Hematopoietic multipotent progenitor cell treated with erythropoietin and hydrocortisone succinate and interleukin-3 and kit ligand, for 8 days (in vitro differentiated cells): ENCODE measurements at regions not wholly inside any gene's neighbourhood (a gene's known extent, or its start where the extent isn't known, plus 50 kb on each side); places are given as distances from the start of the nearest gene placed in this dataset.
A peak's percentile ranks its signal among the peaks of the same experiment; 100 is the strongest.
"Not testable (repeated sequence)": the region's sequence is repeated elsewhere in the genome, so short reads cannot be mapped to it uniquely, and the experiment has no call there.

ENCODE experiments used
- DNase-seq: peaks from one replicate; pipeline ENCODE4 v3.0.0-alpha.2; 2015

GRCh38 chr9:135343837-135344522 is 135.6 kb upstream of the PPP1R26 start:
- peak; percentile 19 for DNase-seq

DNA sequence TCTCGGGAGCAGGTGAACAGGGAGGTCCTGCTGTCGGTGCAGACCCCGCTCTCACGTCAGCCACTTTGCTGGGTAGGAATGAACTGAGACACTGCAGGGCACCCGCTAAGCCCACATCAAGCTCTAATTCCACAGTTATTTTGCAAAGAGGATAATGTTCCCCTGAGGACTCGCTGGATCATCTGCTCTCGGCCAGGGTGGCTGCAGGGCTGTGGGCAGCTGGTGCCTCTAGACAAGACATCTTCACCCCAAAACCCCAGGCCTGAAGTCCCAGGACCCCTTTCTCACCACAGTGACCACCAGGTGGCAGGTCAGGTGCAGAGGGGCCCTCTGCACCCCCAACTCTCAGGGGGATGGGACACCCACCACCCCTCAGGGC is 135.1 kb upstream of the PPP1R26 start:
- no peak for DNase-seq

- no peak for DNase-seq
Observed at GRCh38 chr9:135344915-135345500, 134.6 kb upstream of the PPP1R26 start.

DNA sequence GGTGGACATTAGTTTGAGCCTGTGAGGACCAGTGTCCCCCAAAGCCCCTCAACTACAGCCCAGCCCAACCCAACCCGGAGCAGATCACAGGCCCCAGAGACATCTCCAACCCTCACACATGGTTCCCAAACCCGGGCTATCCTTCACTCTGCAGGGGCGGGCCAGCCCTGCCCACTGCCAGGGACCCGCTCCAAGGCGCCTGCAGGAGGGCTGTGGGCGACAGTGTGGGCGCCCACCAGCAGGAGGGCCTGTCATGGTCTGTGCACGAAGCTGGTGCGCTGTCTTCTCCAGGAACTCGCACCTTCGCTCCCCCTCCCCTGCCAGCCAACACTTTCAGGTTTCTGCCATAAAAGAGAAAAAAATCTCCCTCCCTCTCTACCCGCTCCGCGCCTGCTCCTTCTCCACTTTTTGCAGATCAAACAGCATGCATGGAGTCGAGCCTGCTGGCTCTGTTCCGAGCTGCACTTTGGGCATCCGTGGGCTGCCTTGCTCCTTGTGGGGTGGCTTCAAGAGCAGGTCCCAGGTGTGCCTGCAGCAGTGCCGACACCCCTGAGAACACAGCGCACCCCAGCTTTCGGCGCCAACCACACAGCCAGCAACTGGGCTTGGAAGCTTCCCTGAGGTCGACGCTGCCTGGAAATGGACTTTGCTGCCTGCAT is 133.7 kb upstream of the PPP1R26 start:
- no peak for DNase-seq

- DNase-seq = no peak
Observed at GRCh38 chr9:135346438-135347050, 133.0 kb upstream of the PPP1R26 start.

- no peak for DNase-seq
Observed at GRCh38 chr9:135347461-135347860, 132.1 kb upstream of the PPP1R26 start.

DNA sequence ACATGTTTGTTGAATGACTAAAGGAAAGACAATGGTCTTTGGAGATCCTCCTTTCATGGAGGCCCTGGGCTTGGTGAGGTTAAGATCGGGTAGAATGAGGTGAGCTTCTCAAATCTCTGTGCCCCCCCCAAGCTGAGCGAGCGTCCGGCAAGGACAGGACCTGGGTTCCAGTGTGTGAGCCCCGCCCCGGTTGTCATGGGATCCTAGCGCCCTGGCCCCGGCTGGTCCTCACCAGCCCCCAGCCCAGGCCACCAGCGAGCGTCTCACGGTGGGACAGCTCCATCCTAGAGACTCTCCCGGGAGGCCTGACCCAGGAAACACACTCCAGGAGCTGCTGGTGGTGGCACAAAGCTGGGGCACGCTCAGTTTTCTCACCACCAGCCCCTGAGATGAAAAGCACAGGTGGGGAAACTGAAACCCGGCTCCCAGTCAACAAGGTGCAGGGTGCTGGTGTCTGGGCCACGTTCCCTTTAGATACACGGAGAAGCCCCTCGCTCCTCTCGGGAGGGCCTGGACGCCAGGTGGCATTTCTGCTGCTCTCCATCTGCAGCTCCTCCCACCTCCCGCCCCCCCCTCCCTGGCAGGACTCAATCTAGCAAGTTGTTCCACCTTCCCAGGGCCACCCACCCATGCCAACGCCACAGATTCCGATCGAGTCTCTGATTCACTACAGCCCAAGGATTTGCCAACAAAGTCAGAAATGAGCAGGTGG is 131.3 kb upstream of the PPP1R26 start:
- DNase-seq = no peak

- no peak for DNase-seq
Observed at GRCh38 chr9:135348788-135349150, 130.8 kb upstream of the PPP1R26 start.

- DNase-seq = no peak
Observed at GRCh38 chr9:135349212-135350002, 130.2 kb upstream of the PPP1R26 start.

DNA sequence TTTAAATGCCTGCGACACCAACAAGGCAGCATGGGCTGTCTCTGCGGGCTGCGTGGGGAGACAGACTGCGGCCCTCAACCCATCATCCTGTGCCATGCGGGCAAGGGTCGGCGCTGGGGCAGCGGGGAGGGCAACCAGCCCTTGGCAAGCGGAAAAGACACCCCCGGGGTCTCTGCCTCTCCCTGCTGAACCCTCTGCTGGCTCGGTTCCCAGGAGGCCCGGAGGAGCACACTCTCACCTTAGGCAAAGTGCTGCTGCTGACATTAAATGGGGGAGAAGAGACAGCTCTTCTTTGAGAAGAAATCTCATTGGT is 129.6 kb upstream of the PPP1R26 start:
- no peak for DNase-seq

DNA sequence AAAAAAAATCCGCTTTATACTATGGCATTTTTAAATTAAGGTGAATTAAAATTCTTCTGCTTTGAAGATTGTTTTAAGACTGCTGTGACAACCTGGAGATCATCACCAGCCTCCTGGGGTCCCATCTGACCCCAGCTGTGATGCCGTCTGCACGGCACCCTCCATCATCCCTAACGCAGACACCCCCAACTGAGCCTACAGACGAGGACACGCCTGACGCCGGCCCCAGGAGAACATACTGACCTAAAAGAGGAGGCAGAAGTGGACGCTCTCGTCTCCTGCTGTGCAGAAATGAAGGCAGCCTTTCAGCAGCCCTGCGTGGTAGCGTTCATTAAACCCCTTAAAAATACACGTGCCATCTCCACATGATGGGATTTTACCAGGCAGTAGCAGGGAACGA is 125.6 kb upstream of the PPP1R26 start:
- DNase-seq = no peak

GRCh38 chr9:135355521-135356011 is 124.0 kb upstream of the PPP1R26 start:
- no peak for DNase-seq

DNA sequence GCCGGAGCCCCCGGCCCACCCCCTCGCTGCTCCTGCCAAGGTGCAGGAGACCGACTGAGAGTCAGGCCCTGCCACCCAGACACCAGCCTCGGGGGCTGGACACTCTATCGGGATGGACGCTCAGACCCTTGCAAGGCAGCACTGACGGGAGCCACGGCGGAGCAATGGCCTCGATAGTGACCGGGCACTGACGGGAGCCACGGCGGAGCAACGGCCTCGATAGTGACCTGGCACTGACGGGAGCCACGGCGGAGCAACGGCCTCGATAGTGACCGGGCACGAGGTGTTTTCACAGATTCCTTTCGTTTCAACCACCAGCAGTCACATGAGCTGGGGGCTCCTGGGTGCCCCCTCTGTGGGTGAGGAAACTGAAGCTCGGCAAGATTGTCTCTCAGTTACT is 123.6 kb upstream of the PPP1R26 start:
- DNase-seq = no peak

DNA sequence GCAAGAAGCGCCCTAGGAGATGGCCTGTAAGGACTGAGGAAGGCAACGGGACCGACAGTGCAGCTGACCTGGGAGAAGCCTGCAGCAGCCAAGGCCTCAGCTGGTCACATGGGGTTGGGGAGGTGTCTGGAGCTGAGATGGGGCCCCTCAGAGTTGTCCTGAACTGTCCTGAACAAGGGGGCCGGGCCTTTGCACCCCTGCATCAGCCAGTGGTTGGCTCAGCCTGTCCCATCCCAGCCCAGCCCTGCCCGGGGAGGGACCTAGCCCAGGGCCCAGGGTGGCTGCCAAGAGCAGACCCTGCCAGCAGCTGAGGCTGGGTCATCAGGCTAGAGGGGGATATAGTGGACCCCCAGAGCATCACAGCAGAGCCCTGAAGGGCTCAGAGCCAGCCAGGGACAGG is 122.8 kb upstream of the PPP1R26 start:
- no peak for DNase-seq

DNA sequence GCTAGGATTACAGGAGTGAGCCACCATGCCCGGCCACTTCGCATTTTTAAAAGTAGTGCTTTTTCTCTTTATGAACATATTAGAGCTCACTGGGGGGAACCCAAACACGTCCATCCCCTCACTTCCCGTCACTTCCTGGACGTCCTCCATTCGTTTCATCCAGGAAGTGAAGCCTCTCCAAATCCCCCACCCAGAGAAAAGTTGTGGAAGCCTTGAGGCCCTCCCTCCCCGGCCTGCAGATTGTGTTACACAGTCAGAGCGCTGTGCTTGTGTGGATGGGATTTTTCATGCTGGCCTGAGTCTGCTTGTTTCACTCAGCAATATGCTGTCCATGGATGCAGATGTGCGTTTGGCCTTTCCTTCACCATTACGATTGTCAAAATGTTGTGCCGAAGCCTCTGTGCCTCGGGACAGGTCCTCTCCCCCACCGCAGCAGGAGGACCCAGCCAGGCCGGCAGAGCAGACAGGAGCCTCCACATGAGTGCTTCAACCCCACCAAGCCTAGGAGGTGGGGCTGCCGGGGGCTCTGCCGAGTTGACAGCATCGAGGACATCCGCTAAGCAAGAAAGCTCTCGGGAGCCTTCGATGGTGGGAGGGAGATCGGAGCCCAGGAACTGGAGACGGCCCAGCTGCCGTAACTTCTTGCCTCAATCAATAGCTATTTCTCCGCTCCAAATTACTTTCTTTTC is 121.6 kb upstream of the PPP1R26 start:
- no peak for DNase-seq

DNA sequence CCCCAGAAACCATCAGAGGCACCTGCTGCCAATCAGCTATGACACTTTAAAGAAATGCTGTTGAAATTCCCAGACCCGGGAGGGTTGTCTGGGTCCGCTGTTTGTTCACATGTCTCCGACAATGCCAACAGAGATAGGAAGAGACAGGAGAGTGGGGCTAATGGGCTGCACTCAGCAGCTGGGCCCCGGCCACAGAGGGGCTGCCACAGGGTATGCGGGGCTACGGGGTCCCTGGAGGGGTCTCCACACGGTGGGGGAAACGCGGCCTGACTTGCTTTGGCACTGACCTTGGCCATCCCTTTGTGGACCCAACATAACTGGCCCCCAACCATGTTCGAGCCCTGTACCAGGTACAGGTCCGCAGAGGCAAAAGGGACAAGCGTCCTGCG is 121.0 kb upstream of the PPP1R26 start:
- DNase-seq = no peak

DNA sequence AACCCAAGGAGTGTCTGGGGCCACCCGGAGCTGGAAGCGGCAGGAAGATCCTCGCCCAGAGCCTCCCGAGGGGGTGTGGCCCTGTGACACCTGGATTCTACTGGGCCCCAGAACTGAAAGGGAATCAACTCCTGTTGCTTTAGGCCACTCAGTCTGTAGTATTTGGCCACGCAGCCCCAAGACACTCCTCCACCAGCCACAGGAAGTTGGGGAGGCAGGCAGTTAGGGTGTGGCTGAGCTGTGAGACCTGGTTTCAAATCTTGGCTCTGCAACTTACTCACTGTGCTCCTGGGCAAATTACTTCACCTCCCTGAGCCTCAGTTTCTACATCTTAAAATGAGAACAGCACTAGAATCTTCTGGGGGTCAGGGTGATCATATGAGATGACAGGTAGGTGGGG is 119.8 kb upstream of the PPP1R26 start:
- DNase-seq = no peak

- DNase-seq = no peak
Observed at GRCh38 chr9:135360617-135361016, 119.0 kb upstream of the PPP1R26 start.

DNA sequence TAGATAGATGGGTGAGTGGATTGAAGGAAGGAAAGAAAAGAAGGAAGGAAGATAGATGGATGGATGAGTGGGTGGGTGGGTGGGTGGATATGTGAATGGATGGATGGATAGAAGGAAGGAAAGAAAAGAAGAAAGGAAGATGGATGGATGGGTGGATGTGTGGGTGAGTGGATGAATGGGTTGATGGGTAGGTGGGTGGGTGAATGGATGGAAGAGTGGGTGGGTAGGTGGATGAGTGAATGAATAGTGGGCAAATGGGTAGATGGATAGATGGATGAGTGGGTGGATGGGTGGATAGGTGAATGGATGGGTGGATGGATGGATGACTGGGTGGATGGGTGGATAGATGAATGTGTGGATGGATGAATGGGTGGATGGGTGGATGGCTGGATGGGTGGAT is 117.9 kb upstream of the PPP1R26 start:
- DNase-seq = not testable (repeated sequence)

DNA sequence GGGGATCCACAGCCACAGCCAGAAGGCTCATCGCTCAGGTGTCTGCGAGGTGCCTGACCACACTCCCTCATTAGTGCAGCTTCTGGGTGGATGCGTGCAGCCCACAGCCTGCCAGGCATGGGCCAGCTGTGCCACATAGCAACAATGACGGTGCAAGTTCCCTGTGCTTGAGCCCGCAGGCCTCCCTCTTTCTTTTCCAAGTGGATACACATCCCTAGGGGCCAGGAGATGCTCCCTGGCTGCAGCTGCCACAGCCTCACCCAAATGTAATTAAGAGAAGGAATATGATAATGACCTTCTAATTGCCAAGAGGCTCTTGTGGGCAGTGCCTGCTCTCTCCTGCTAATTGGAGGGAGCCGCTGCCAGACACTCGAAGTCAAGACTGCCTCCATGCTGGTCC is 116.0 kb upstream of the PPP1R26 start:
- no peak for DNase-seq

DNA sequence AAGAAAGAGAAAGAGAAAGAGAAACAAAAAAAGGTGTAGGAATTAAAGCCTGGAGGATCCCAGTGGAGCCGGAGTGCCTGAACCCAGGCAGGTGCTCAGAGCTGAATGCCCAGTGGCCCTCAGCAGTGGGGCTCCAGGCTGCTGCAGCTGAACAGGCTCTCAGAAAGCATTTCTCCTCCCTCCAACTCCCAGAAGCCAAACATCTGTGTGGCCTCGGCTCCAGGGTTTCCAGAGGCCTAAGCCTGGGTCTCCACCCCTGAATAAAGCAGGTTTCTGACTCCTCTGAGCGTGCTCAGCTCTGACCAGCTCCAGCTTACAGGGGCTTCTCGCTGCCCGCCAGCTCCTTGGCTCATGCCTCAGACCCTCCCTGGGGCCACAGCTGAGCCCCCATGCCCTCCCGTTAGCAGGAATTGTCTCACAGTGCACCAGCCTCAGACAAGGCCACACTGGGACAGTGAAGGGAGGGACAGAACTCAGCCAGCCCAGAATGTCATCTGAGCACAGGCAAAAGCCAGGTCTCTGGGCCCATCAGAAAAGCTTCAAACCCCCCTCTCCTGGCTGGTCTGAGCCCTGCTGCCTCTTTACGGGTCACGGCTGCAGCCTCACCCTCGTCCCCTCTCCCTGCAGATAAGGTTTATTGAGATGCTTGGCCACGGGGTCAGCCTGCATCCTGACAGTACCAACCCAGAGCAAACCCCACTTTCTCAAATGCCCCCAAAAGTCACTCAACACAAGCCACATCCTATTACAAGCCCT is 114.4 kb upstream of the PPP1R26 start:
- DNase-seq = no peak
